Omental fat pad (tissue), 3 donors: ENCODE measurements at regions not wholly inside any gene's neighbourhood (a gene's known extent, or its start where the extent isn't known, plus 50 kb on each side); places are given as distances from the start of the nearest gene placed in this dataset.
A peak's percentile ranks its signal among the peaks of the same experiment; 100 is the strongest.
"Not testable (repeated sequence)": the region's sequence is repeated elsewhere in the genome, so short reads cannot be mapped to it uniquely, and the experiment has no call there.

Experiments
- ATAC-seq: fragments of 150-250 bp; one replicate; pipeline ENCODE4 v1.9.1; 2016; ENCODE audit warnings: mild to moderate bottlenecking, moderate library complexity; ENCODE audit not compliant: low FRiP score
- DNase-seq: peaks from one replicate; pipeline ENCODE4 v3.0.0-alpha.2; 2019; ENCODE audit warnings: low spot score
- CTCF ChIP-seq, 3 donors: fragments of 450-650 bp; IDR thresholded peaks; one replicate each; pipeline ENCODE4 v1.5.1; 2016 to 2017; ENCODE audit warnings: antibody characterized with exemption in 3 of 3, mild to moderate bottlenecking in 3 of 3, moderate library complexity in 2 of 3

GRCh38 chr1:228945885-228946284 is 210.6 kb downstream of the RHOU start:
- ATAC-seq, result peak; percentile 28
- no peak for TF ChIP-seq CTCF (IDR thresholded peaks at IDR 0.05)

GRCh38 chr1:228949617-228950016 is 214.3 kb downstream of the RHOU start:
- not testable (repeated sequence) for DNase-seq, ATAC-seq

More at GRCh38 chr1:228945885-228946284, 210.6 kb downstream of the RHOU start:
- no peak for DNase-seq

- no peak for TF ChIP-seq CTCF (IDR thresholded peaks at IDR 0.05)
- no peak for ATAC-seq
These were observed 217.9 kb downstream of the RHOU start for GRCh38 chr1:228953207-228953606.

GRCh38 chr1:228953808-228954207 is 218.5 kb downstream of the RHOU start:
- not testable (repeated sequence) for DNase-seq, ATAC-seq

More at GRCh38 chr1:228953207-228953606, 217.9 kb downstream of the RHOU start:
- no peak for DNase-seq

GRCh38 chr1:228955691-228956090 is 220.4 kb downstream of the RHOU start:
- ATAC-seq (peak; percentile 98), DNase-seq (no peak)
- TF ChIP-seq CTCF (IDR thresholded peaks at IDR 0.05), result no peak

GRCh38 chr1:228956864-228957263 is 221.6 kb downstream of the RHOU start:
- no peak for DNase-seq
- ATAC-seq, result no peak
- no peak for TF ChIP-seq CTCF (IDR thresholded peaks at IDR 0.05)

- ATAC-seq (no peak), DNase-seq (no peak)
- no peak for TF ChIP-seq CTCF (IDR thresholded peaks at IDR 0.05)
These were observed 222.3 kb downstream of the RHOU start for GRCh38 chr1:228957535-228957934.

- DNase-seq (no peak), ATAC-seq (no peak)
- TF ChIP-seq CTCF (IDR thresholded peaks at IDR 0.05), result no peak
These were observed 222.8 kb downstream of the RHOU start for GRCh38 chr1:228958121-228958520.
